ENCODE measurements at regions not wholly inside any gene's neighbourhood (a gene's known extent, or its start where the extent isn't known, plus 50 kb on each side); places are given as distances from the start of the nearest gene placed in this dataset.
"Not testable (repeated sequence)": the region's sequence is repeated elsewhere in the genome, so short reads cannot be mapped to it uniquely, and the experiment has no call there.

GRCh38 chrX:90178976-90179375, 257.3 kb downstream of the TGIF2LX start:
- TF ChIP-seq, protein P1, sequence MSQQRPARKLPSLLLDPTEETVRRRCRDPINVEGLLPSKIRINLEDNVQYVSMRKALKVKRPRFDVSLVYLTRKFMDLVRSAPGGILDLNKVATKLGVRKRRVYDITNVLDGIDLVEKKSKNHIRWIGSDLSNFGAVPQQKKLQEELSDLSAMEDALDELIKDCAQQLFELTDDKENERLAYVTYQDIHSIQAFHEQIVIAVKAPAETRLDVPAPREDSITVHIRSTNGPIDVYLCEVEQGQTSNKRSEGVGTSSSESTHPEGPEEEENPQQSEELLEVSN (IDR thresholded peaks at IDR 0.05; ENCODE audit: borderline replicate concordance, low read depth), result not testable (repeated sequence)
- not testable (repeated sequence) for TF ChIP-seq POLR2A (IDR thresholded peaks at IDR 0.05; ENCODE audit: low read length); MYC (IDR thresholded peaks at IDR 0.05; ENCODE audit: borderline replicate concordance, low read length); TP53 (CRISPR knock-in tag; IDR thresholded peaks at IDR 0.05)
- TF ChIP-seq, protein P2, sequence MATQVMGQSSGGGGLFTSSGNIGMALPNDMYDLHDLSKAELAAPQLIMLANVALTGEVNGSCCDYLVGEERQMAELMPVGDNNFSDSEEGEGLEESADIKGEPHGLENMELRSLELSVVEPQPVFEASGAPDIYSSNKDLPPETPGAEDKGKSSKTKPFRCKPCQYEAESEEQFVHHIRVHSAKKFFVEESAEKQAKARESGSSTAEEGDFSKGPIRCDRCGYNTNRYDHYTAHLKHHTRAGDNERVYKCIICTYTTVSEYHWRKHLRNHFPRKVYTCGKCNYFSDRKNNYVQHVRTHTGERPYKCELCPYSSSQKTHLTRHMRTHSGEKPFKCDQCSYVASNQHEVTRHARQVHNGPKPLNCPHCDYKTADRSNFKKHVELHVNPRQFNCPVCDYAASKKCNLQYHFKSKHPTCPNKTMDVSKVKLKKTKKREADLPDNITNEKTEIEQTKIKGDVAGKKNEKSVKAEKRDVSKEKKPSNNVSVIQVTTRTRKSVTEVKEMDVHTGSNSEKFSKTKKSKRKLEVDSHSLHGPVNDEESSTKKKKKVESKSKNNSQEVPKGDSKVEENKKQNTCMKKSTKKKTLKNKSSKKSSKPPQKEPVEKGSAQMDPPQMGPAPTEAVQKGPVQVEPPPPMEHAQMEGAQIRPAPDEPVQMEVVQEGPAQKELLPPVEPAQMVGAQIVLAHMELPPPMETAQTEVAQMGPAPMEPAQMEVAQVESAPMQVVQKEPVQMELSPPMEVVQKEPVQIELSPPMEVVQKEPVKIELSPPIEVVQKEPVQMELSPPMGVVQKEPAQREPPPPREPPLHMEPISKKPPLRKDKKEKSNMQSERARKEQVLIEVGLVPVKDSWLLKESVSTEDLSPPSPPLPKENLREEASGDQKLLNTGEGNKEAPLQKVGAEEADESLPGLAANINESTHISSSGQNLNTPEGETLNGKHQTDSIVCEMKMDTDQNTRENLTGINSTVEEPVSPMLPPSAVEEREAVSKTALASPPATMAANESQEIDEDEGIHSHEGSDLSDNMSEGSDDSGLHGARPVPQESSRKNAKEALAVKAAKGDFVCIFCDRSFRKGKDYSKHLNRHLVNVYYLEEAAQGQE (IDR thresholded peaks at IDR 0.05), result not testable (repeated sequence)
